HG03457 (cell line): ENCODE measurements at regions not wholly inside any gene's neighbourhood (a gene's known extent, or its start where the extent isn't known, plus 50 kb on each side); places are given as distances from the start of the nearest gene placed in this dataset.
A peak's percentile ranks its signal among the peaks of the same experiment; 100 is the strongest.
"Not testable (repeated sequence)": the region's sequence is repeated elsewhere in the genome, so short reads cannot be mapped to it uniquely, and the experiment has no call there.

Experiments used
- ATAC-seq: cut with Tn5 transposase; IDR thresholded peaks from one replicate; pipeline ENCODE4 v1.9.1; 2021; ENCODE audit warnings: moderate number of reproducible peaks; ENCODE audit not compliant: unreplicated experiment

GRCh38 chr2:111549174-111549573 is 334.8 kb downstream of the ANAPC1 start:
- ATAC-seq: not testable (repeated sequence)

GRCh38 chr2:111551428-111551827 is 332.6 kb downstream of the ANAPC1 start:
- not testable (repeated sequence) for ATAC-seq

- ATAC-seq: not testable (repeated sequence)
Observed at GRCh38 chr2:111552625-111553024, 331.4 kb downstream of the ANAPC1 start.

GRCh38 chr2:111559301-111559700 is 324.7 kb downstream of the ANAPC1 start:
- ATAC-seq: not testable (repeated sequence)

- ATAC-seq: not testable (repeated sequence)
Observed at GRCh38 chr2:111559814-111560213, 324.2 kb downstream of the ANAPC1 start.

GRCh38 chr2:111566068-111566467 is 317.9 kb downstream of the ANAPC1 start:
- ATAC-seq: not testable (repeated sequence)

GRCh38 chr2:111567233-111567632 is 316.8 kb downstream of the ANAPC1 start:
- not testable (repeated sequence) for ATAC-seq

- not testable (repeated sequence) for ATAC-seq
Observed at GRCh38 chr2:111569356-111570199, 314.4 kb downstream of the ANAPC1 start.

GRCh38 chr2:111570300-111571114 is 313.5 kb downstream of the ANAPC1 start:
- ATAC-seq: peak; percentile 65

GRCh38 chr2:111574803-111575202 is 309.2 kb downstream of the ANAPC1 start:
- not testable (repeated sequence) for ATAC-seq

- not testable (repeated sequence) for ATAC-seq
Observed at GRCh38 chr2:111577154-111577885, 306.7 kb downstream of the ANAPC1 start.

- not testable (repeated sequence) for ATAC-seq
Observed at GRCh38 chr2:111579500-111580134, 304.4 kb downstream of the ANAPC1 start.

- ATAC-seq: not testable (repeated sequence)
Observed at GRCh38 chr2:111580616-111581015, 303.4 kb downstream of the ANAPC1 start.

GRCh38 chr2:111582090-111582489 is 301.9 kb downstream of the ANAPC1 start:
- ATAC-seq: not testable (repeated sequence)

- ATAC-seq: not testable (repeated sequence)
Observed at GRCh38 chr2:111583480-111583879, 300.5 kb downstream of the ANAPC1 start.

- ATAC-seq: not testable (repeated sequence)
Observed at GRCh38 chr2:111584540-111584939, 299.5 kb downstream of the ANAPC1 start.

- ATAC-seq: not testable (repeated sequence)
Observed at GRCh38 chr2:111584950-111585349, 299.0 kb downstream of the ANAPC1 start.

- ATAC-seq: not testable (repeated sequence)
Observed at GRCh38 chr2:111586014-111586413, 298.0 kb downstream of the ANAPC1 start.

- ATAC-seq: not testable (repeated sequence)
Observed at GRCh38 chr2:111595072-111595471, 288.9 kb downstream of the ANAPC1 start.
